ENCODE measurements at regions not wholly inside any gene's neighbourhood (a gene's known extent, or its start where the extent isn't known, plus 50 kb on each side); places are given as distances from the start of the nearest gene placed in this dataset.

- TF ChIP-seq, protein P1, sequence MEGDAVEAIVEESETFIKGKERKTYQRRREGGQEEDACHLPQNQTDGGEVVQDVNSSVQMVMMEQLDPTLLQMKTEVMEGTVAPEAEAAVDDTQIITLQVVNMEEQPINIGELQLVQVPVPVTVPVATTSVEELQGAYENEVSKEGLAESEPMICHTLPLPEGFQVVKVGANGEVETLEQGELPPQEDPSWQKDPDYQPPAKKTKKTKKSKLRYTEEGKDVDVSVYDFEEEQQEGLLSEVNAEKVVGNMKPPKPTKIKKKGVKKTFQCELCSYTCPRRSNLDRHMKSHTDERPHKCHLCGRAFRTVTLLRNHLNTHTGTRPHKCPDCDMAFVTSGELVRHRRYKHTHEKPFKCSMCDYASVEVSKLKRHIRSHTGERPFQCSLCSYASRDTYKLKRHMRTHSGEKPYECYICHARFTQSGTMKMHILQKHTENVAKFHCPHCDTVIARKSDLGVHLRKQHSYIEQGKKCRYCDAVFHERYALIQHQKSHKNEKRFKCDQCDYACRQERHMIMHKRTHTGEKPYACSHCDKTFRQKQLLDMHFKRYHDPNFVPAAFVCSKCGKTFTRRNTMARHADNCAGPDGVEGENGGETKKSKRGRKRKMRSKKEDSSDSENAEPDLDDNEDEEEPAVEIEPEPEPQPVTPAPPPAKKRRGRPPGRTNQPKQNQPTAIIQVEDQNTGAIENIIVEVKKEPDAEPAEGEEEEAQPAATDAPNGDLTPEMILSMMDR (IDR thresholded peaks at IDR 0.05; ENCODE audit: insufficient read depth, low read length), result no peak
- TF ChIP-seq POLR2AphosphoS5 (IDR thresholded peaks at IDR 0.05; ENCODE audit: low read depth) (no peak), REST (IDR thresholded peaks at IDR 0.05; ENCODE audit: insufficient replicate concordance, low read depth) (no peak)
These were observed 98.1 kb upstream of the CLSTN2 start for GRCh38 chr3:139836698-139837464.

All from HL-60 (cell line).